K562 (cell line): ENCODE measurements at regions not wholly inside any gene's neighbourhood (a gene's known extent, or its start where the extent isn't known, plus 50 kb on each side); places are given as distances from the start of the nearest gene placed in this dataset. TPM values are rescaled to one million over a fixed set of nuclear protein-coding genes. Genes with fewer than 3 reads are reported as not detected.

Experiments used
- small RNA-seq: library from RNA; depleted of rRNA; stranded (forward); fragments of <200 nt; gene quantifications from one replicate; pipeline ENCODE3, GENCODE V24; 2014

Small RNA genes in the stretch of these regions (small RNA-seq; reads per million reads assigned to genes)
- not detected for gene AC013404.1
